ENCODE measurements at regions not wholly inside any gene's neighbourhood (a gene's known extent, or its start where the extent isn't known, plus 50 kb on each side); places are given as distances from the start of the nearest gene placed in this dataset.

DNA sequence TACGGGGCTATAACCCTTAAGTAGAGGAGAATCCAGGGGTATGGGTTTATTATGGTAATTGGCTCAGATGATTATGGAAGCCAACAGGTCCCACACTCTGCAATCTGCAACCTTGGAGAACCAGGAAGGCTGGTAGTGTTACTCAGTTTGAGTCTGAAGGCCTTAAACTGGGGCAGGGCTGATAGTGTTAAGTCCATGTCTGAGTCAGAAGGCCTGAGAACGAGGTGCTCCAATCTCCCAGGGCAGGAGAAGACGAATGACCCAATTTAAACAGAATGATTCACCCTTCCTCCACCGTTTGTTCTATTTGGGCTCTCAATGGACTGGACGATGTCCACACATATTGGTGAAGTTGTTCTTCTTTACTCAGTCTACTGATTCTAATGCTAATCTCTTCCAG, 244.5 kb upstream of the PTER start:
- TF ChIP-seq EZH2phosphoT487 (IDR thresholded peaks at IDR 0.05; ENCODE audit: insufficient read depth, low read depth): no peak
- no peak for TF ChIP-seq EZH2 (IDR thresholded peaks at IDR 0.05; ENCODE audit: insufficient read depth, poor library complexity, severe bottlenecking)
